ENCODE measurements at regions not wholly inside any gene's neighbourhood (a gene's known extent, or its start where the extent isn't known, plus 50 kb on each side); places are given as distances from the start of the nearest gene placed in this dataset.

DNA sequence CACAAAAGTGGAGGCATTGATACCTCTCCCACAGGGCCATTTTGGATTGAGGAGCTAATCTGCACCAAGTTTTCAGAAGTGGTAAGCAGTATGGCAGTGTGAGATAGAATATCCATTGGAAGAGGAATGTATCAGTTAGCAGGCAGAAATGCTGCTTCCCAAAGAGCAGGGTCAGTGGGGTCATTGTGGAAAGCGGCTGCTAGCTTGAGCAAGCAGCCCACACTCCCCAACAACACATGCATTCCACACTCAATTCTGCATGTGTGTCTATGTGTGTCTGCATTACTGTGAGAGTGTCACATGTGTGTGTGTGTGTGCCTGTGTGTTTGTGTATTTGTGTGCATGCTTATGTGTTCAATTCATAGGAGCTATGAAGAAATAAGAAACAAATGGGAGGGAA, 190.9 kb upstream of the FOXA2 start:
- no peak for TF ChIP-seq POLR2A (IDR thresholded peaks at IDR 0.05)
- TF ChIP-seq, protein P1, sequence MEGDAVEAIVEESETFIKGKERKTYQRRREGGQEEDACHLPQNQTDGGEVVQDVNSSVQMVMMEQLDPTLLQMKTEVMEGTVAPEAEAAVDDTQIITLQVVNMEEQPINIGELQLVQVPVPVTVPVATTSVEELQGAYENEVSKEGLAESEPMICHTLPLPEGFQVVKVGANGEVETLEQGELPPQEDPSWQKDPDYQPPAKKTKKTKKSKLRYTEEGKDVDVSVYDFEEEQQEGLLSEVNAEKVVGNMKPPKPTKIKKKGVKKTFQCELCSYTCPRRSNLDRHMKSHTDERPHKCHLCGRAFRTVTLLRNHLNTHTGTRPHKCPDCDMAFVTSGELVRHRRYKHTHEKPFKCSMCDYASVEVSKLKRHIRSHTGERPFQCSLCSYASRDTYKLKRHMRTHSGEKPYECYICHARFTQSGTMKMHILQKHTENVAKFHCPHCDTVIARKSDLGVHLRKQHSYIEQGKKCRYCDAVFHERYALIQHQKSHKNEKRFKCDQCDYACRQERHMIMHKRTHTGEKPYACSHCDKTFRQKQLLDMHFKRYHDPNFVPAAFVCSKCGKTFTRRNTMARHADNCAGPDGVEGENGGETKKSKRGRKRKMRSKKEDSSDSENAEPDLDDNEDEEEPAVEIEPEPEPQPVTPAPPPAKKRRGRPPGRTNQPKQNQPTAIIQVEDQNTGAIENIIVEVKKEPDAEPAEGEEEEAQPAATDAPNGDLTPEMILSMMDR (IDR thresholded peaks at IDR 0.05), result no peak
- no peak for TF ChIP-seq POLR2AphosphoS5 (IDR thresholded peaks at IDR 0.05)
- TF ChIP-seq EP300 (IDR thresholded peaks at IDR 0.05), result no peak

Data from sigmoid colon (tissue), 4 donors.